Keratinocyte (primary cell): ENCODE measurements at regions not wholly inside any gene's neighbourhood (a gene's known extent, or its start where the extent isn't known, plus 50 kb on each side); places are given as distances from the start of the nearest gene placed in this dataset.

Experiments
- DNase-seq: peaks from one replicate; pipeline ENCODE4 v3.0.0-alpha.2; 2011; ENCODE audit warnings: low read depth, missing footprints, low spot score
- FAIRE-seq: peaks from 2 replicates; lab custom pipeline; 2011; peaks lifted over from hg19 to GRCh38; lab: Jason Lieb, UNC
- H2AFZ ChIP-seq: 2 replicates; pipeline ENCODE4 v1.6.0; 2012; ENCODE audit warnings: low read length, control low read depth, inconsistent platforms; ENCODE audit not compliant: control insufficient read depth
- H3K27ac ChIP-seq: 2 replicates; pipeline ENCODE4 v1.5.1; 2011; ENCODE audit warnings: low read length; ENCODE audit not compliant: control insufficient read depth, insufficient read depth
- H3K27me3 ChIP-seq: 3 replicates; pipeline ENCODE4 v1.6.0; 2011; ENCODE audit warnings: low read length; ENCODE audit not compliant: control insufficient read depth, insufficient read depth; ENCODE audit errors: extremely low read depth
- H3K36me3 ChIP-seq, 2 experiments: 2 replicates in 1 of 2; 3 replicates in 1 of 2; pipeline ENCODE4 v1.5.1; 2011; ENCODE audit warnings: low read length in 2 of 2, mild to moderate bottlenecking in 1 of 2; ENCODE audit not compliant: control insufficient read depth in 2 of 2, insufficient read depth in 2 of 2; ENCODE audit errors: extremely low read depth in 1 of 2
- H3K4me1 ChIP-seq: 3 replicates; pipeline ENCODE4 v1.5.1; 2011; ENCODE audit warnings: low read length; ENCODE audit not compliant: control insufficient read depth, insufficient read depth; ENCODE audit errors: extremely low read depth
- H3K4me2 ChIP-seq: 3 replicates; pipeline ENCODE4 v1.6.0; 2011; ENCODE audit warnings: low read depth, low read length; ENCODE audit not compliant: control insufficient read depth, insufficient read depth; ENCODE audit errors: extremely low read depth
- H3K4me3 ChIP-seq, 3 experiments: fragments of 200-600 bp in 1 of 3; sonication (generic) in 1 of 3; 2 replicates in 2 of 3; 3 replicates in 1 of 3; pipeline ENCODE4 v1.5.1; 2011 to 2016; ENCODE audit warnings: low read length in 3 of 3, mild to moderate bottlenecking in 3 of 3, control low read depth in 2 of 3, inconsistent platforms in 1 of 3, low read depth in 1 of 3, mixed read lengths in 1 of 3, mixed run types in 1 of 3, moderate library complexity in 1 of 3; ENCODE audit not compliant: control insufficient read depth in 2 of 3, insufficient read depth in 2 of 3; ENCODE audit errors: extremely low read depth in 1 of 3
- H3K79me2 ChIP-seq: 2 replicates; pipeline ENCODE4 v1.6.0; 2012; ENCODE audit warnings: low read length; ENCODE audit not compliant: control insufficient read depth, insufficient read depth
- H3K9ac ChIP-seq: 3 replicates; pipeline ENCODE4 v1.6.0; 2011; ENCODE audit warnings: low read length; ENCODE audit not compliant: control insufficient read depth, insufficient read depth; ENCODE audit errors: extremely low read depth
- H3K9me1 ChIP-seq: 3 replicates; pipeline ENCODE4 v1.6.0; 2011; ENCODE audit warnings: low read length; ENCODE audit not compliant: control insufficient read depth, insufficient read depth; ENCODE audit errors: extremely low read depth
- H3K9me3 ChIP-seq: 2 replicates; pipeline ENCODE4 v1.5.1; 2012; ENCODE audit warnings: low read depth, low read length; ENCODE audit not compliant: control insufficient read depth
- H4K20me1 ChIP-seq: 3 replicates; pipeline ENCODE4 v1.6.0; 2011; ENCODE audit warnings: low read length; ENCODE audit not compliant: control insufficient read depth, insufficient read depth; ENCODE audit errors: extremely low read depth
- EZH2 ChIP-seq: IDR thresholded peaks from one replicate; pipeline ENCODE4 v1.6.1; 2012; ENCODE audit warnings: inconsistent platforms, mild to moderate bottlenecking, low read length, moderate library complexity
- dilution Hi-C: fragments of 300-500 bp; cut with MboI; formaldehyde crosslinking; loops from one replicate; pipeline ENCODE4 v1.7.0; 2020; ENCODE audit warnings: low sequenced_read_pairs; ENCODE audit not compliant: extremely low pct_ligation_motif_present
- TF ChIP-seq, protein P1 (sequence below), 3 experiments: IDR thresholded peaks in 1 of 3; conservative IDR thresholded peaks in 1 of 3; optimal IDR thresholded peaks in 1 of 3; 2 replicates in 2 of 3; 3 replicates in 1 of 3; pipeline versions ENCODE3 to v1.5.1; 2011; ENCODE audit warnings: low read length in 3 of 3, mild to moderate bottlenecking in 3 of 3, moderate library complexity in 2 of 3, control low read depth in 1 of 3, inconsistent platforms in 1 of 3; ENCODE audit not compliant: insufficient read depth in 2 of 3; ENCODE audit errors: extremely low read depth in 1 of 3

DNA sequence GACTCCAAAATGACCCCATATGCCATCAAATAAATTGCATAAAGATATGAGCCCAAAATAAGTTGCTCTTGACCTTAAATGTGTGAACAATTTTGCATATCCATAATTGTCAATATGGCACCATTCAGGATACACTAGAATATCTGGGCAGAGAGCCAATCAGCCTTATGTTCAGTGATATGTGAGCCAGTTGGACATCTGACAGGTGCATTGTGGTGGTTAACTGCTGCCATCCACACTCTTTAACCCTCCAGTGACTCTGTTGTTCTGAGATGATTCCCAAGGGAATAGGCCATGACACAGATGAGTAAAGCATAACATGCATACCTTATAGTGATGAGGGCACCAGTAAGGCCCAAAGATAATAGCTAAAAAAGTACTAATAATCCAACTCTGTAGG is 500.1 kb downstream of the PCDH18 start:
- no peaks in the 10 kb centered on the region for H4K20me1 ChIP-seq
- FAIRE-seq (no peak), DNase-seq (no peak)
- H3K36me3 ChIP-seq, result no peaks in the 10 kb centered on the region
- no peaks in the 10 kb centered on the region for H3K27me3 ChIP-seq
- H3K9me1 ChIP-seq, result no peaks in the 10 kb centered on the region
- H3K27ac ChIP-seq, result no peak overlapping the region
- dilution Hi-C loops, result no loop called here
- H3K79me2 ChIP-seq, result no peaks in the 10 kb centered on the region
- no peak overlapping the region for H3K9ac ChIP-seq
- no peaks in the 10 kb centered on the region for H3K9me3 ChIP-seq
- no peak overlapping the region for H2AFZ ChIP-seq
- no peak for TF ChIP-seq EZH2
- TF ChIP-seq, protein P1, sequence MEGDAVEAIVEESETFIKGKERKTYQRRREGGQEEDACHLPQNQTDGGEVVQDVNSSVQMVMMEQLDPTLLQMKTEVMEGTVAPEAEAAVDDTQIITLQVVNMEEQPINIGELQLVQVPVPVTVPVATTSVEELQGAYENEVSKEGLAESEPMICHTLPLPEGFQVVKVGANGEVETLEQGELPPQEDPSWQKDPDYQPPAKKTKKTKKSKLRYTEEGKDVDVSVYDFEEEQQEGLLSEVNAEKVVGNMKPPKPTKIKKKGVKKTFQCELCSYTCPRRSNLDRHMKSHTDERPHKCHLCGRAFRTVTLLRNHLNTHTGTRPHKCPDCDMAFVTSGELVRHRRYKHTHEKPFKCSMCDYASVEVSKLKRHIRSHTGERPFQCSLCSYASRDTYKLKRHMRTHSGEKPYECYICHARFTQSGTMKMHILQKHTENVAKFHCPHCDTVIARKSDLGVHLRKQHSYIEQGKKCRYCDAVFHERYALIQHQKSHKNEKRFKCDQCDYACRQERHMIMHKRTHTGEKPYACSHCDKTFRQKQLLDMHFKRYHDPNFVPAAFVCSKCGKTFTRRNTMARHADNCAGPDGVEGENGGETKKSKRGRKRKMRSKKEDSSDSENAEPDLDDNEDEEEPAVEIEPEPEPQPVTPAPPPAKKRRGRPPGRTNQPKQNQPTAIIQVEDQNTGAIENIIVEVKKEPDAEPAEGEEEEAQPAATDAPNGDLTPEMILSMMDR (optimal IDR thresholded peaks at IDR 0.05 in 1 of 3, IDR thresholded peaks at IDR 0.05 in 1 of 3, conservative IDR thresholded peaks at IDR 0.05 in 1 of 3; ENCODE audit: extremely low read depth in 1 of 3, insufficient read depth in 2 of 3, low read length in 3 of 3), result no peak
- no peak overlapping the region for H3K4me3 ChIP-seq
- H3K4me1 ChIP-seq, result no peaks in the 10 kb centered on the region
- no peak overlapping the region for H3K4me2 ChIP-seq

DNA sequence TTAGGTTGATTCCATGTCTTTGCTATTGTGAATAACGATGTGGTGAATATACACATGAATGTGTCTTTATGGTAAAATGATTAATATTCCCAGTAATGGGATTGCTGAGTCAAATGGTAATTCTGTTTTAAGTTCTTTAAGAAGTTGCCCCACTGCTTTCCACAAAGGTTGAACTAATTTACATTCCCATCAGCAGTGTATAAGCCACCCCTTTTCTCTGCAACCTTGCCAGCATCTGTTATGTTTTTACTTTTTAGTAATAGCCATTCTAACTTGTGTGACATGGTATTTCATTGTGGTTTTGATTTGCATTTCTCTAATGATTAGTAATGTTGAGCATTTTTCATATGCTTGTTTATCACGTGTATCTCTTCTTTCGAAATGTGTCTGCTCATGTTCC is 503.3 kb downstream of the PCDH18 start:
- dilution Hi-C loops, result no loop called here
- H3K27me3 ChIP-seq, result no peaks in the 10 kb centered on the region
- H4K20me1 ChIP-seq, result no peaks in the 10 kb centered on the region
- no peak overlapping the region for H2AFZ ChIP-seq
- H3K4me1 ChIP-seq, result no peaks in the 10 kb centered on the region
- H3K9ac ChIP-seq, result no peak overlapping the region
- TF ChIP-seq EZH2, result no peak
- H3K27ac ChIP-seq, result no peak overlapping the region
- no peak overlapping the region for H3K4me3 ChIP-seq
- H3K36me3 ChIP-seq, result no peaks in the 10 kb centered on the region
- no peaks in the 10 kb centered on the region for H3K9me1 ChIP-seq
- FAIRE-seq, result no peak
- no peaks in the 10 kb centered on the region for H3K79me2 ChIP-seq
- no peaks in the 10 kb centered on the region for H3K9me3 ChIP-seq
- DNase-seq, result no peak
- H3K4me2 ChIP-seq, result no peak overlapping the region

DNA sequence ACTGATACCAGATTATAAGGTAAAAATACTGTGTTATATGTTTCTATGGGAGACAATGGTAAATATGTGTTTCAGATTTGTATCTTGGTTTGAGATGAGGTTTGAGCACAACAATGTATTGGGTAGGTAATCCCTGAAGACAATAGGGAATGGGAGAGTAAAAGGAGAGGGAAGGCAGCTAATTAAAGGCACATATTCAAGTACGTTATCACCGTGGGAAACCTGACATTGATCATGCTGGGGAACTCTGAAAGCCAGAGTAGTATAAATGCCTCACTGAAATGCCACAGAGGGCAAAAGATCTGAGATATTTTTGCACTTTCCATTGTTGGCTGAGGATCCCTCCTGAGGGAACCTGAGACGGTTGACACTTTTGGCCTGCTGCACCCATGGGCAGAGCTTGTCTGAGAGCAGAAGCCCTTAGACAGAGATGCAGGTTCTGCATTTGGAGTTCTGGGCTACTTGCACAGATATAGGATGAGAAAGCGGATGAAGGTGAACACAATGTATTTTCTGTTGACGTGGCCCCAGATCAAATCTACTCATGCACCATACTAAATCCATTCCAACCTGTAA is 506.7 kb downstream of the PCDH18 start:
- FAIRE-seq, result no peak
- DNase-seq, result no peak

More for the DNA sequence above, 506.7 kb downstream of the PCDH18 start:
- Histone ChIP-seq H4K20me1 (no peaks in the 10 kb centered on the region), H3K9me1 (no peaks in the 10 kb centered on the region), H3K9me3 (no peaks in the 10 kb centered on the region), H3K4me2 (no peak overlapping the region), H3K79me2 (no peaks in the 10 kb centered on the region), H3K9ac (no peak overlapping the region), H3K4me1 (no peaks in the 10 kb centered on the region), H3K27me3 (no peaks in the 10 kb centered on the region), H3K36me3 (no peaks in the 10 kb centered on the region), H3K27ac (no peak overlapping the region), H2AFZ (no peak overlapping the region), H3K4me3 (no peak overlapping the region)
- dilution Hi-C loops, result no loop called here
- TF ChIP-seq, protein P1 (optimal IDR thresholded peaks at IDR 0.05 in 1 of 3, IDR thresholded peaks at IDR 0.05 in 1 of 3, conservative IDR thresholded peaks at IDR 0.05 in 1 of 3; ENCODE audit: extremely low read depth in 1 of 3, insufficient read depth in 2 of 3, low read length in 3 of 3), result no peak
- TF ChIP-seq EZH2, result no peak
